ENCODE measurements at regions not wholly inside any gene's neighbourhood (a gene's known extent, or its start where the extent isn't known, plus 50 kb on each side); places are given as distances from the start of the nearest gene placed in this dataset.

GRCh38 chr10:8927705-8928104, 873.2 kb downstream of the GATA3 start:
- Histone ChIP-seq H3K23ac (ENCODE audit: low read depth, low read length, poor library complexity) (no peak overlapping the region), H2AFZ (ENCODE audit: low read length) (no peak overlapping the region), H3K36me3 (replicated peaks in 1 of 2; ENCODE audit: control insufficient read depth in 2 of 2, insufficient read depth in 2 of 2, low read length in 2 of 2) (no peaks in the 10 kb centered on the region), H4K91ac (ENCODE audit: low read depth, low read length, poor library complexity) (no peak overlapping the region), H3K79me1 (ENCODE audit: low read depth, low read length) (no peaks in the 10 kb centered on the region), H3K4ac (ENCODE audit: low read length) (no peak overlapping the region), H2BK15ac (ENCODE audit: low read length) (no peak overlapping the region), H3K27ac (replicated peaks; ENCODE audit: low read length) (no peak overlapping the region), H3K9ac (ENCODE audit: low read depth, low read length, poor library complexity) (no peak overlapping the region), H4K8ac (ENCODE audit: low read depth, low read length) (no peak overlapping the region), H3K4me2 (ENCODE audit: insufficient read depth, low read length, poor library complexity, severe bottlenecking) (no peak overlapping the region), H3K27me3 (ENCODE audit: control insufficient read depth in 3 of 3, insufficient read depth in 3 of 3, low read depth in 1 of 3, low read length in 3 of 3) (no peaks in the 10 kb centered on the region), H3K9me3 (replicated peaks in 1 of 2; ENCODE audit: control insufficient read depth in 2 of 2, insufficient read depth in 1 of 2, low read depth in 1 of 2, low read length in 2 of 2) (no peaks in the 10 kb centered on the region), H2BK5ac (ENCODE audit: low read length) (no peak overlapping the region), H3K14ac (ENCODE audit: low read length) (no peak overlapping the region), H3K18ac (ENCODE audit: low read length) (no peak overlapping the region), H2BK120ac (ENCODE audit: low read depth, low read length) (no peak overlapping the region), H3K4me1 (ENCODE audit: control insufficient read depth in 2 of 2, insufficient read depth in 1 of 2, low read depth in 1 of 2, low read length in 2 of 2) (no peaks in the 10 kb centered on the region), H2BK12ac (ENCODE audit: low read length) (no peak overlapping the region), H3K4me3 (ENCODE audit: low read length in 2 of 2) (no peak overlapping the region), H2AK5ac (ENCODE audit: low read depth, low read length) (no peak overlapping the region)
- no peak for DNase-seq (ENCODE audit: low spot score)
- WGBS, 2 donors (ENCODE audit: extremely low coverage in 2 of 2, insufficient read length in 2 of 2, insufficient replicate concordance in 1 of 2): no CpG with 5 or more reads among the region's 4 CpGs

GRCh38 chr10:8946451-8946850, 892.0 kb downstream of the GATA3 start:
- no peak overlapping the region for H4K8ac ChIP-seq (ENCODE audit: low read depth, low read length)
- no peak overlapping the region for H3K4me3 ChIP-seq (ENCODE audit: low read length in 2 of 2)
- H2AK5ac ChIP-seq (ENCODE audit: low read depth, low read length): no peak overlapping the region
- no peak overlapping the region for H3K18ac ChIP-seq (ENCODE audit: low read length)
- no peak overlapping the region for H2BK12ac ChIP-seq (ENCODE audit: low read length)
- no peak overlapping the region for H2BK15ac ChIP-seq (ENCODE audit: low read length)
- H3K9ac ChIP-seq (ENCODE audit: low read depth, low read length, poor library complexity): no peak overlapping the region
- H2AFZ ChIP-seq (ENCODE audit: low read length): no peak overlapping the region
- H3K27ac ChIP-seq (replicated peaks; ENCODE audit: low read length): no peak overlapping the region
- no peak overlapping the region for H3K23ac ChIP-seq (ENCODE audit: low read depth, low read length, poor library complexity)
- H3K79me1 ChIP-seq (ENCODE audit: low read depth, low read length): no peaks in the 10 kb centered on the region
- H3K9me3 ChIP-seq (replicated peaks in 1 of 2; ENCODE audit: control insufficient read depth in 2 of 2, insufficient read depth in 1 of 2, low read depth in 1 of 2, low read length in 2 of 2): no peaks in the 10 kb centered on the region
- DNase-seq (ENCODE audit: low spot score): no peak
- H4K91ac ChIP-seq (ENCODE audit: low read depth, low read length, poor library complexity): no peak overlapping the region
- no peak overlapping the region for H3K14ac ChIP-seq (ENCODE audit: low read length)
- H3K4ac ChIP-seq (ENCODE audit: low read length): no peak overlapping the region
- H2BK5ac ChIP-seq (ENCODE audit: low read length): no peak overlapping the region
- no peak overlapping the region for H2BK120ac ChIP-seq (ENCODE audit: low read depth, low read length)
- no peaks in the 10 kb centered on the region for H3K4me1 ChIP-seq (ENCODE audit: control insufficient read depth in 2 of 2, insufficient read depth in 1 of 2, low read depth in 1 of 2, low read length in 2 of 2)
- H3K27me3 ChIP-seq (ENCODE audit: control insufficient read depth in 3 of 3, insufficient read depth in 3 of 3, low read depth in 1 of 3, low read length in 3 of 3): no peaks in the 10 kb centered on the region
- no CpG with 5 or more reads among the region's 5 CpGs for WGBS, 2 donors (ENCODE audit: extremely low coverage in 2 of 2, insufficient read length in 2 of 2, insufficient replicate concordance in 1 of 2)
- no peak overlapping the region for H3K4me2 ChIP-seq (ENCODE audit: insufficient read depth, low read length, poor library complexity, severe bottlenecking)
- no peaks in the 10 kb centered on the region for H3K36me3 ChIP-seq (replicated peaks in 1 of 2; ENCODE audit: control insufficient read depth in 2 of 2, insufficient read depth in 2 of 2, low read length in 2 of 2)

- no peak overlapping the region for H3K18ac ChIP-seq (ENCODE audit: low read length)
- H4K8ac ChIP-seq (ENCODE audit: low read depth, low read length): no peak overlapping the region
- H3K14ac ChIP-seq (ENCODE audit: low read length): no peak overlapping the region
- H2BK5ac ChIP-seq (ENCODE audit: low read length): no peak overlapping the region
- H2BK120ac ChIP-seq (ENCODE audit: low read depth, low read length): no peak overlapping the region
- no peak overlapping the region for H2AK5ac ChIP-seq (ENCODE audit: low read depth, low read length)
- H3K23ac ChIP-seq (ENCODE audit: low read depth, low read length, poor library complexity): no peak overlapping the region
- no peaks in the 10 kb centered on the region for H3K4me1 ChIP-seq (ENCODE audit: control insufficient read depth in 2 of 2, insufficient read depth in 1 of 2, low read depth in 1 of 2, low read length in 2 of 2)
- H3K27ac ChIP-seq (replicated peaks; ENCODE audit: low read length): no peak overlapping the region
- no peak overlapping the region for H3K4ac ChIP-seq (ENCODE audit: low read length)
- H4K91ac ChIP-seq (ENCODE audit: low read depth, low read length, poor library complexity): no peak overlapping the region
- no peaks in the 10 kb centered on the region for H3K79me1 ChIP-seq (ENCODE audit: low read depth, low read length)
- no peaks in the 10 kb centered on the region for H3K27me3 ChIP-seq (ENCODE audit: control insufficient read depth in 3 of 3, insufficient read depth in 3 of 3, low read depth in 1 of 3, low read length in 3 of 3)
- H3K36me3 ChIP-seq (replicated peaks in 1 of 2; ENCODE audit: control insufficient read depth in 2 of 2, insufficient read depth in 2 of 2, low read length in 2 of 2): no peaks in the 10 kb centered on the region
- no peak overlapping the region for H3K9ac ChIP-seq (ENCODE audit: low read depth, low read length, poor library complexity)
- no peak overlapping the region for H2AFZ ChIP-seq (ENCODE audit: low read length)
- no peak overlapping the region for H3K4me3 ChIP-seq (ENCODE audit: low read length in 2 of 2)
- H2BK15ac ChIP-seq (ENCODE audit: low read length): no peak overlapping the region
- WGBS, 2 donors (ENCODE audit: extremely low coverage in 2 of 2, insufficient read length in 2 of 2, insufficient replicate concordance in 1 of 2): no CpG with 5 or more reads among the region's 2 CpGs
- H2BK12ac ChIP-seq (ENCODE audit: low read length): no peak overlapping the region
- DNase-seq (ENCODE audit: low spot score): no peak
- no peak overlapping the region for H3K4me2 ChIP-seq (ENCODE audit: insufficient read depth, low read length, poor library complexity, severe bottlenecking)
- no peaks in the 10 kb centered on the region for H3K9me3 ChIP-seq (replicated peaks in 1 of 2; ENCODE audit: control insufficient read depth in 2 of 2, insufficient read depth in 1 of 2, low read depth in 1 of 2, low read length in 2 of 2)
Observed at GRCh38 chr10:8950978-8951377, 896.5 kb downstream of the GATA3 start.

- Histone ChIP-seq H2AFZ (ENCODE audit: low read length) (no peak overlapping the region), H3K79me1 (ENCODE audit: low read depth, low read length) (no peaks in the 10 kb centered on the region), H2BK15ac (ENCODE audit: low read length) (no peak overlapping the region), H3K36me3 (replicated peaks in 1 of 2; ENCODE audit: control insufficient read depth in 2 of 2, insufficient read depth in 2 of 2, low read length in 2 of 2) (no peaks in the 10 kb centered on the region), H2AK5ac (ENCODE audit: low read depth, low read length) (no peak overlapping the region), H3K9ac (ENCODE audit: low read depth, low read length, poor library complexity) (no peak overlapping the region), H4K8ac (ENCODE audit: low read depth, low read length) (no peak overlapping the region), H3K4me3 (ENCODE audit: low read length in 2 of 2) (no peak overlapping the region), H2BK120ac (ENCODE audit: low read depth, low read length) (no peak overlapping the region), H3K4ac (ENCODE audit: low read length) (no peak overlapping the region), H3K27ac (replicated peaks; ENCODE audit: low read length) (no peak overlapping the region), H2BK12ac (ENCODE audit: low read length) (no peak overlapping the region), H3K18ac (ENCODE audit: low read length) (no peak overlapping the region), H3K4me1 (ENCODE audit: control insufficient read depth in 2 of 2, insufficient read depth in 1 of 2, low read depth in 1 of 2, low read length in 2 of 2) (no peaks in the 10 kb centered on the region), H3K27me3 (ENCODE audit: control insufficient read depth in 3 of 3, insufficient read depth in 3 of 3, low read depth in 1 of 3, low read length in 3 of 3) (no peaks in the 10 kb centered on the region), H3K9me3 (replicated peaks in 1 of 2; ENCODE audit: control insufficient read depth in 2 of 2, insufficient read depth in 1 of 2, low read depth in 1 of 2, low read length in 2 of 2) (no peaks in the 10 kb centered on the region), H2BK5ac (ENCODE audit: low read length) (no peak overlapping the region), H3K14ac (ENCODE audit: low read length) (no peak overlapping the region), H3K23ac (ENCODE audit: low read depth, low read length, poor library complexity) (no peak overlapping the region), H4K91ac (ENCODE audit: low read depth, low read length, poor library complexity) (no peak overlapping the region), H3K4me2 (ENCODE audit: insufficient read depth, low read length, poor library complexity, severe bottlenecking) (no peak overlapping the region)
- DNase-seq (ENCODE audit: low spot score): no peak
- no CpG with 5 or more reads among the region's 7 CpGs for WGBS, 2 donors (ENCODE audit: extremely low coverage in 2 of 2, insufficient read length in 2 of 2, insufficient replicate concordance in 1 of 2)
Observed at GRCh38 chr10:8951440-8952089, 897.1 kb downstream of the GATA3 start.

All from neuronal stem cell (in vitro differentiated cells).